Fibroblast of lung (primary cell): ENCODE measurements at regions not wholly inside any gene's neighbourhood (a gene's known extent, or its start where the extent isn't known, plus 50 kb on each side); places are given as distances from the start of the nearest gene placed in this dataset.

Experiments
- DNase-seq, 2 donors: peaks; one replicate each; pipeline versions ENCODE4 v3.0.0 to v3.0.0-alpha.2; 2010; ENCODE audit warnings: low read depth in 2 of 2
- H2AFZ ChIP-seq: 2 replicates; pipeline ENCODE4 v1.5.1; 2012; ENCODE audit warnings: low read length, control low read depth, inconsistent platforms
- H3K27ac ChIP-seq: 2 replicates; pipeline ENCODE4 v1.5.1; 2011; ENCODE audit warnings: low read length, control low read depth; ENCODE audit not compliant: insufficient read depth
- H3K27me3 ChIP-seq: 2 replicates; pipeline ENCODE4 v1.5.1; 2011; ENCODE audit warnings: mild to moderate bottlenecking, low read length; ENCODE audit not compliant: control insufficient read depth, insufficient read depth
- H3K36me3 ChIP-seq: 2 replicates; pipeline ENCODE4 v1.5.1; 2011; ENCODE audit warnings: low read length; ENCODE audit not compliant: control insufficient read depth, insufficient read depth
- H3K4me1 ChIP-seq: 2 replicates; pipeline ENCODE4 v1.5.1; 2011; ENCODE audit warnings: low read length; ENCODE audit not compliant: control insufficient read depth, insufficient read depth; ENCODE audit errors: extremely low read depth
- H3K4me2 ChIP-seq: 2 replicates; pipeline ENCODE4 v1.5.1; 2011; ENCODE audit warnings: low read length, control low read depth; ENCODE audit not compliant: insufficient read depth; ENCODE audit errors: extremely low read depth
- H3K4me3 ChIP-seq, 4 experiments: fragments of 200-600 bp in 1 of 4; sonication (generic) in 1 of 4; replicated peaks in 1 of 4; 2 replicates each; pipeline ENCODE4 v1.5.1; 2011 to 2016; ENCODE audit warnings: low read length in 4 of 4, low read depth in 3 of 4, mild to moderate bottlenecking in 3 of 4, control low read depth in 2 of 4, inconsistent platforms in 1 of 4, mixed read lengths in 1 of 4; ENCODE audit not compliant: insufficient read depth in 1 of 4; ENCODE audit errors: control extremely low read depth in 1 of 4
- H3K79me2 ChIP-seq: 2 replicates; pipeline ENCODE4 v1.5.1; 2012; ENCODE audit warnings: mild to moderate bottlenecking, low read length, inconsistent platforms; ENCODE audit not compliant: control insufficient read depth, insufficient read depth
- H3K9ac ChIP-seq: 2 replicates; pipeline ENCODE4 v1.5.1; 2011; ENCODE audit warnings: mild to moderate bottlenecking, low read length, control low read depth; ENCODE audit not compliant: insufficient read depth
- H3K9me3 ChIP-seq: 2 replicates; pipeline ENCODE4 v1.5.1; 2012; ENCODE audit warnings: low read depth, low read length; ENCODE audit not compliant: control insufficient read depth, insufficient read depth
- H4K20me1 ChIP-seq: 2 replicates; pipeline ENCODE4 v1.5.1; 2011; ENCODE audit warnings: low read length; ENCODE audit not compliant: control insufficient read depth, insufficient read depth; ENCODE audit errors: extremely low read depth
- CTCF ChIP-seq, 2 donors: IDR thresholded peaks in 1 of 2; conservative IDR thresholded peaks in 1 of 2; 1 replicate in 1 of 2; 2 replicates in 1 of 2; pipeline ENCODE4 v1.5.1; 2011 to 2012; ENCODE audit warnings: low read length in 2 of 2, control low read depth in 1 of 2, inconsistent platforms in 1 of 2, low read depth in 1 of 2, mild to moderate bottlenecking in 1 of 2
- EZH2 ChIP-seq: IDR thresholded peaks from 2 replicates; pipeline ENCODE4 v1.5.1; 2012; ENCODE audit warnings: low read length, control low read depth, mild to moderate bottlenecking; ENCODE audit errors: missing control alignments

GRCh38 chr3:103134023-103134724 lies 699.4 kb downstream of the ZPLD1 start:
- no peak overlapping the region for H3K27ac ChIP-seq
- no peak for DNase-seq
- no peak overlapping the region for H3K4me2 ChIP-seq
- H3K79me2 ChIP-seq: no peaks in the 10 kb centered on the region
- no peak for TF ChIP-seq EZH2
- TF ChIP-seq CTCF (conservative IDR thresholded peaks at IDR 0.05 in 1 of 2, IDR thresholded peaks at IDR 0.05 in 1 of 2; ENCODE audit: low read depth in 1 of 2, low read length in 2 of 2): no peak
- no peaks in the 10 kb centered on the region for H4K20me1 ChIP-seq
- no peak overlapping the region for H3K4me3 ChIP-seq
- no peaks in the 10 kb centered on the region for H3K4me1 ChIP-seq
- no peak overlapping the region for H3K9ac ChIP-seq
- no peaks in the 10 kb centered on the region for H3K36me3 ChIP-seq
- H3K9me3 ChIP-seq: no peaks in the 10 kb centered on the region
- H3K27me3 ChIP-seq: no peaks in the 10 kb centered on the region
- H2AFZ ChIP-seq: no peak overlapping the region

- Histone ChIP-seq H2AFZ (no peak overlapping the region), H3K36me3 (no peaks in the 10 kb centered on the region), H3K79me2 (no peaks in the 10 kb centered on the region), H3K9ac (no peak overlapping the region), H3K9me3 (no peaks in the 10 kb centered on the region), H3K4me1 (no peaks in the 10 kb centered on the region), H3K27ac (no peak overlapping the region), H4K20me1 (no peaks in the 10 kb centered on the region), H3K4me3 (no peak overlapping the region), H3K27me3 (no peaks in the 10 kb centered on the region), H3K4me2 (no peak overlapping the region)
- TF ChIP-seq EZH2 (no peak), CTCF (conservative IDR thresholded peaks at IDR 0.05 in 1 of 2, IDR thresholded peaks at IDR 0.05 in 1 of 2; ENCODE audit: low read depth in 1 of 2, low read length in 2 of 2) (no peak)
- no peak for DNase-seq
Observed at GRCh38 chr3:103136621-103137020, 701.8 kb downstream of the ZPLD1 start.

GRCh38 chr3:103137830-103138229 lies 703.0 kb downstream of the ZPLD1 start:
- H2AFZ ChIP-seq: no peak overlapping the region
- H3K36me3 ChIP-seq: no peaks in the 10 kb centered on the region
- H3K27ac ChIP-seq: no peak overlapping the region
- H3K4me3 ChIP-seq: no peak overlapping the region
- DNase-seq: no peak
- no peaks in the 10 kb centered on the region for H3K9me3 ChIP-seq
- H4K20me1 ChIP-seq: no peaks in the 10 kb centered on the region
- no peak overlapping the region for H3K4me2 ChIP-seq
- no peak overlapping the region for H3K9ac ChIP-seq
- TF ChIP-seq CTCF (conservative IDR thresholded peaks at IDR 0.05 in 1 of 2, IDR thresholded peaks at IDR 0.05 in 1 of 2; ENCODE audit: low read depth in 1 of 2, low read length in 2 of 2) (no peak), EZH2 (no peak)
- H3K79me2 ChIP-seq: no peaks in the 10 kb centered on the region
- no peaks in the 10 kb centered on the region for H3K27me3 ChIP-seq
- H3K4me1 ChIP-seq: no peaks in the 10 kb centered on the region
